ENCODE measurements at regions not wholly inside any gene's neighbourhood (a gene's known extent, or its start where the extent isn't known, plus 50 kb on each side); places are given as distances from the start of the nearest gene placed in this dataset.

- TF ChIP-seq NFYB (IDR thresholded peaks at IDR 0.05; ENCODE audit: insufficient read depth, low read depth, low read length), result no peak
- no peak for TF ChIP-seq RFX5 (IDR thresholded peaks at IDR 0.05; ENCODE audit: low read depth, low read length)
- TF ChIP-seq CBX3 (IDR thresholded peaks at IDR 0.05; ENCODE audit: borderline replicate concordance, low read depth), result no peak
Observed at GRCh38 chr5:1669276-1670155, 130.1 kb downstream of the MRPL36 start (continued).

DNA sequence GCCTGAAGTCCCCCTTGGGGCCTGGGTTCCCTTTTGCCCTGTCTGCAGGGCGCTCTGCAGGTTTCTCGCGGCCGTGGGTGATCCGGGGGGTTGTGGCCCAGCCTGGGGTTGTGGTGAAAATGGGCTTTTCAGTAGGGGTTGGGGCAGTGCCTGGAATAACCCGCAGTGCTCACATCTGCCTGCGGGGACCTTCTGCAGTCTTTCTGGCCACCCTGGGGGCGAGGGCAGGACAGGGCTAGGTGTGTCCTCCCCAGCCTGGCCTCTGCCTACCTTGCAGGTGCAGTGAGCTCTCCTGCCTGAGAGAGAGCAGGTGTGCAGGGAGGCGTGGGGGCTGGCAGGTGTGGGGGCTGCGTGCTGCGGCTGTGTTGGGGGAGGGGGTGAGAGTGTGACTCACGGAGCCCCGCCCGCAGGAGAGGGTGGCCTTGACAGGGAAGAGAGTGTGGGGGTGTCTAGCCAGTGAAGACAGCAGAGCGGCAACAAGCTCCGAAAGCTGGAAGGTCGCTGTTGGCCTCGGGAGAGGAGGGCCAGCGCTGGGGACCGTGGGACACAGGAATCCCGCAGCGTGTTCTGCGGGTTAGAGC, 131.4 kb downstream of the MRPL36 start:
- ChIA-PET CTCF (interaction anchor here (1.2 kb wide), 2 partner anchors 25 to 371 kb away, joined by 3 to 6 read pairs; no protein-coding TSS in a partner anchor), POLR2A (no interaction called here), RAD21 (ENCODE audit: unreplicated experiment) (no interaction called here), SMC1A (ENCODE audit: uncharacterized antibody, unreplicated experiment) (no interaction called here)
- no peaks in the 10 kb centered on the region for H3K9me3 ChIP-seq (replicated peaks; ENCODE audit: control insufficient read depth, insufficient read depth, low read length)
- ATAC-seq (no peak), DNase-seq (ENCODE audit: low read depth, low spot score) (no peak), FAIRE-seq (no peak)
- H2AFZ ChIP-seq (ENCODE audit: control insufficient read depth, low read depth, low read length), result no peak overlapping the region
- no TSS peak for BruUV-seq (replicated peaks)
- WGBS (ENCODE audit: insufficient coverage, insufficient replicate concordance, low lambda C conversion rate, missing lambda C conversion rate), result 18% methylated on average over 22 of the region's 23 CpGs
- TF ChIP-seq BRCA1 (IDR thresholded peaks at IDR 0.05; ENCODE audit: low read depth, low read length), result no peak
- TF ChIP-seq CUX1 (IDR thresholded peaks at IDR 0.05; ENCODE audit: insufficient replicate concordance, low read depth, low read length), result no peak
- TF ChIP-seq ZNF622 (IDR thresholded peaks at IDR 0.05), result no peak
- no peak for TF ChIP-seq MAX (IDR thresholded peaks at IDR 0.05; ENCODE audit: low read depth, low read length)
- TF ChIP-seq KAT2A (conservative IDR thresholded peaks at IDR 0.05; ENCODE audit: control insufficient read depth, low read depth, low read length), result no peak
- in situ Hi-C loops (cut with MboI), result no loop called here
- no peak overlapping the region for H3K9ac ChIP-seq (ENCODE audit: control insufficient read depth, insufficient read depth, low read length)
- H3K4me2 ChIP-seq (ENCODE audit: control insufficient read depth, insufficient read depth), result no peak overlapping the region
- H3K79me2 ChIP-seq (ENCODE audit: control insufficient read depth, insufficient read depth, low read length), result no peaks in the 10 kb centered on the region
- no peaks in the 10 kb centered on the region for H3K4me1 ChIP-seq (ENCODE audit: control insufficient read depth, insufficient read depth, low read length)
- no peak overlapping the region for H3K27ac ChIP-seq (ENCODE audit: control insufficient read depth, insufficient read depth)
- no peaks in the 10 kb centered on the region for H3K36me3 ChIP-seq (ENCODE audit: control insufficient read depth in 2 of 2, insufficient read depth in 2 of 2, low read length in 1 of 2)
- no peaks in the 10 kb centered on the region for H4K20me1 ChIP-seq (ENCODE audit: control insufficient read depth, insufficient read depth)
- intact Hi-C loops (cut with micrococcal nuclease; ENCODE audit: unreplicated experiment), result no loop called here
- H3K27me3 ChIP-seq (replicated peaks in 1 of 2; ENCODE audit: control insufficient read depth in 2 of 2, insufficient read depth in 2 of 2, low read length in 1 of 2), result peaks cover 6 to 8% of the 10 kb centered on the region in 2 experiments; a peak in 3 of 4 replicates
- H3K4me3 ChIP-seq, result no peak overlapping the region

All from GM12878 (cell line).